ENCODE measurements at regions not wholly inside any gene's neighbourhood (a gene's known extent, or its start where the extent isn't known, plus 50 kb on each side); places are given as distances from the start of the nearest gene placed in this dataset.

DNA sequence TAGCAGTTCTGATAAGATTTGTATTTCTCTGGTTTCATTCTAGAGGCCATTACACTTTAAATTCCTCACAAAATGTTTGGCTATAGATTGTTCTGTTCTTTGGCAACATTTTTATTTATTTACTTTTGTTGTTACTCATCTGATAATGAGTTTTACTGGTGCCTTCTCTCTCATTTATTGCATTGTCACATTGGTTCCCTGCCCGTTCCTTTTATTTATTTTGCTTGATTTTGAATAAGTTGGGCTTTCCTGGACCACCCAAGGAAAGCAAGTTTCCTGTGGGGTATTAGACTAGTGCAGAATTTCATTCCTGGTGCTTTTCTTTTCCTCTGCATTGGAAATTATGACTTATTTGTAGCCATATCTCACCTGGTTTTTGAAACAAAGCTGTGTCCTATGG is 232.0 kb downstream of the SOCS6 start:
- TF ChIP-seq EZH2 (IDR thresholded peaks at IDR 0.05; ENCODE audit: borderline replicate concordance, low read depth, low read length, poor library complexity, severe bottlenecking): no peak
- TF ChIP-seq, protein P1, sequence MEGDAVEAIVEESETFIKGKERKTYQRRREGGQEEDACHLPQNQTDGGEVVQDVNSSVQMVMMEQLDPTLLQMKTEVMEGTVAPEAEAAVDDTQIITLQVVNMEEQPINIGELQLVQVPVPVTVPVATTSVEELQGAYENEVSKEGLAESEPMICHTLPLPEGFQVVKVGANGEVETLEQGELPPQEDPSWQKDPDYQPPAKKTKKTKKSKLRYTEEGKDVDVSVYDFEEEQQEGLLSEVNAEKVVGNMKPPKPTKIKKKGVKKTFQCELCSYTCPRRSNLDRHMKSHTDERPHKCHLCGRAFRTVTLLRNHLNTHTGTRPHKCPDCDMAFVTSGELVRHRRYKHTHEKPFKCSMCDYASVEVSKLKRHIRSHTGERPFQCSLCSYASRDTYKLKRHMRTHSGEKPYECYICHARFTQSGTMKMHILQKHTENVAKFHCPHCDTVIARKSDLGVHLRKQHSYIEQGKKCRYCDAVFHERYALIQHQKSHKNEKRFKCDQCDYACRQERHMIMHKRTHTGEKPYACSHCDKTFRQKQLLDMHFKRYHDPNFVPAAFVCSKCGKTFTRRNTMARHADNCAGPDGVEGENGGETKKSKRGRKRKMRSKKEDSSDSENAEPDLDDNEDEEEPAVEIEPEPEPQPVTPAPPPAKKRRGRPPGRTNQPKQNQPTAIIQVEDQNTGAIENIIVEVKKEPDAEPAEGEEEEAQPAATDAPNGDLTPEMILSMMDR (conservative IDR thresholded peaks at IDR 0.05; ENCODE audit: low read depth, low read length): no peak

Data from A673 (cell line).